ENCODE measurements at regions not wholly inside any gene's neighbourhood (a gene's known extent, or its start where the extent isn't known, plus 50 kb on each side); places are given as distances from the start of the nearest gene placed in this dataset.

DNA sequence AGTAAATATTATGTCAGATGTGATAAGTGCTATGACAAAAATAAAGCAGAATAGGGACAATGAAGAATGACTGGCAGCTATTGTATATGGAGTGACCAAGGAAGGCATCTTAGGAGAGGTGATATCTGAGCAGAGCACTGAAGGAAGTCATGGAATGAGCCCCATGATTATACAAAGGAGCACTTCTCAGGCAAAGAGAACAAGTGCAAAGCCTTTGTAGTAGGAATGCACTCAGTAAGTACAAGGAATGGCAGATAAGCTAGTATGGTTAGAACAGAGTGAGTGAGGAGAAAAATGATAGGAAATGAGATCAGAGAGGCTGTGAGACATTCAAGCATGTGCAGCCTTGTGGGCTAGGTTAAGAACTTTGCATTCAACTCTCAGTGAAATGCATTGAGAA is 214.8 kb downstream of the LURAP1L start:
- Histone ChIP-seq H3K9ac (ENCODE audit: insufficient read depth in 1 of 2, low read length in 2 of 2) (no peak overlapping the region), H3K36me3 (ENCODE audit: control insufficient read depth in 4 of 4, insufficient read depth in 4 of 4, low read length in 4 of 4) (no peaks in the 10 kb centered on the region), H3K9me3 (ENCODE audit: control insufficient read depth in 4 of 4, insufficient read depth in 3 of 4, low read length in 3 of 4) (no peaks in the 10 kb centered on the region), H3K4me3 (no peak overlapping the region), H3K27me3 (ENCODE audit: control insufficient read depth in 3 of 3, insufficient read depth in 3 of 3, low read length in 2 of 3) (no peaks in the 10 kb centered on the region), H3K4me1 (ENCODE audit: control insufficient read depth in 5 of 5, insufficient read depth in 5 of 5, low read length in 5 of 5) (peaks cover 0 to 31% (median 14%) of the 10 kb centered on the region in 5 donors), H3K27ac (ENCODE audit: low read depth in 1 of 2, low read length in 1 of 2) (no peak overlapping the region)
- DNase-seq (no peak), ATAC-seq (ENCODE audit: insufficient read depth, low FRiP score) (no peak)
- TF ChIP-seq, protein P1, sequence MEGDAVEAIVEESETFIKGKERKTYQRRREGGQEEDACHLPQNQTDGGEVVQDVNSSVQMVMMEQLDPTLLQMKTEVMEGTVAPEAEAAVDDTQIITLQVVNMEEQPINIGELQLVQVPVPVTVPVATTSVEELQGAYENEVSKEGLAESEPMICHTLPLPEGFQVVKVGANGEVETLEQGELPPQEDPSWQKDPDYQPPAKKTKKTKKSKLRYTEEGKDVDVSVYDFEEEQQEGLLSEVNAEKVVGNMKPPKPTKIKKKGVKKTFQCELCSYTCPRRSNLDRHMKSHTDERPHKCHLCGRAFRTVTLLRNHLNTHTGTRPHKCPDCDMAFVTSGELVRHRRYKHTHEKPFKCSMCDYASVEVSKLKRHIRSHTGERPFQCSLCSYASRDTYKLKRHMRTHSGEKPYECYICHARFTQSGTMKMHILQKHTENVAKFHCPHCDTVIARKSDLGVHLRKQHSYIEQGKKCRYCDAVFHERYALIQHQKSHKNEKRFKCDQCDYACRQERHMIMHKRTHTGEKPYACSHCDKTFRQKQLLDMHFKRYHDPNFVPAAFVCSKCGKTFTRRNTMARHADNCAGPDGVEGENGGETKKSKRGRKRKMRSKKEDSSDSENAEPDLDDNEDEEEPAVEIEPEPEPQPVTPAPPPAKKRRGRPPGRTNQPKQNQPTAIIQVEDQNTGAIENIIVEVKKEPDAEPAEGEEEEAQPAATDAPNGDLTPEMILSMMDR (IDR thresholded peaks at IDR 0.05; ENCODE audit: control extremely low read depth, extremely low read depth) = no peak

DNA sequence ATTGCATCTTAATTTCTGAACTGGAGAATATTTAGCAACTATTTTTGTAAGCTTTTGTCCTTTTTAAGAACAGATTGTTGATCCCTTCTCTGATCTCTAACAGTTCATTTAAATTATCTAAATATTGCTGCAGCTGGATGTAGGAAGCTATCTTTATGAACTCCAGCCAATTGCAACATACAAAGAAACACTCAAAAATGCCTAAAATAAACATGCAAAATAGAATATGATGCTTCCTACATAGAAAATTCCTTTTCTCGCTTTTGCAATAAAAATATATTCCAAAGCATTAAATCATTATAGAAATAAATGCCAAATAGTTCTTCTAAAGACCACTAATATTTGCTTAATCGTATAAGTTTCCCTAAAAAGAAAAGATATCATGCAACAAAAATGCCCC is 218.6 kb downstream of the LURAP1L start:
- TF ChIP-seq, protein P1 (IDR thresholded peaks at IDR 0.05; ENCODE audit: control extremely low read depth, extremely low read depth) = no peak
- WGBS, 2 donors = 65 to 79% methylated on average over 2 of the region's 2 CpGs
- ATAC-seq (ENCODE audit: insufficient read depth, low FRiP score) = no peak
- H3K4me3 ChIP-seq = no peak overlapping the region
- peaks cover 0 to 29% (median 8%) of the 10 kb centered on the region in 5 donors for H3K4me1 ChIP-seq (ENCODE audit: control insufficient read depth in 5 of 5, insufficient read depth in 5 of 5, low read length in 5 of 5)
- H3K27me3 ChIP-seq (ENCODE audit: control insufficient read depth in 3 of 3, insufficient read depth in 3 of 3, low read length in 2 of 3) = no peaks in the 10 kb centered on the region
- DNase-seq = peak in 2 of 3 donors; percentile 95 to 96
- no peaks in the 10 kb centered on the region for H3K36me3 ChIP-seq (ENCODE audit: control insufficient read depth in 4 of 4, insufficient read depth in 4 of 4, low read length in 4 of 4)
- no peaks in the 10 kb centered on the region for H3K9me3 ChIP-seq (ENCODE audit: control insufficient read depth in 4 of 4, insufficient read depth in 3 of 4, low read length in 3 of 4)
- no peak overlapping the region for H3K9ac ChIP-seq (ENCODE audit: insufficient read depth in 1 of 2, low read length in 2 of 2)
- no peak overlapping the region for H3K27ac ChIP-seq (ENCODE audit: low read depth in 1 of 2, low read length in 1 of 2)

DNA sequence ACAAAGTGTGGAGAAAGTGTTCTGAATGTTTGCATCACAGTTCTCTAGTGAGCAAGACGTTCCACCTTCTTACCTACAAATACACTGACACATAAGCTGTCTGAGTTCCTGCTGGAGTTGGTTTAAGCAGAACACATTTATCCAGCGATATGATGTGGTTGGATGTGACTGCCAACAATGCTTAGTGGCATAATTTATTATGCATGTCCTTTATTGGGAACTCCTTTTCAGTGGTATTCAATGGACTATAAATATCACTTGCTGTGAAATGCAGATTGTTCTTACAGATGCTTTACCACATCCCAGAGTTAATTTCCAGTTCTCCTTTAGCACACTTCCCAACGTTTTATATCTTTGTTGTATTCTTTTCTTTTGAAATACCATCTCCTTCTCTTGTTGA is 222.2 kb downstream of the LURAP1L start:
- DNase-seq (no peak), ATAC-seq (ENCODE audit: insufficient read depth, low FRiP score) (no peak)
- Histone ChIP-seq H3K9me3 (ENCODE audit: control insufficient read depth in 4 of 4, insufficient read depth in 3 of 4, low read length in 3 of 4) (no peaks in the 10 kb centered on the region), H3K36me3 (ENCODE audit: control insufficient read depth in 4 of 4, insufficient read depth in 4 of 4, low read length in 4 of 4) (no peaks in the 10 kb centered on the region), H3K4me3 (no peak overlapping the region), H3K4me1 (ENCODE audit: control insufficient read depth in 5 of 5, insufficient read depth in 5 of 5, low read length in 5 of 5) (peaks cover 0 to 26% (median 6%) of the 10 kb centered on the region in 5 donors), H3K9ac (ENCODE audit: insufficient read depth in 1 of 2, low read length in 2 of 2) (no peak overlapping the region), H3K27me3 (ENCODE audit: control insufficient read depth in 3 of 3, insufficient read depth in 3 of 3, low read length in 2 of 3) (no peaks in the 10 kb centered on the region), H3K27ac (ENCODE audit: low read depth in 1 of 2, low read length in 1 of 2) (no peak overlapping the region)
- TF ChIP-seq, protein P1 (IDR thresholded peaks at IDR 0.05; ENCODE audit: control extremely low read depth, extremely low read depth) = no peak
- 15 to 18% methylated on average over 3 of the region's 3 CpGs for WGBS, 2 donors

GRCh38 chr9:13001989-13002580 is 227.3 kb downstream of the LURAP1L start:
- no peak overlapping the region for H3K27ac ChIP-seq (ENCODE audit: low read depth in 1 of 2, low read length in 1 of 2)
- H3K4me1 ChIP-seq (ENCODE audit: control insufficient read depth in 5 of 5, insufficient read depth in 5 of 5, low read length in 5 of 5) = peaks cover 0 to 8% (median 1%) of the 10 kb centered on the region in 5 donors
- WGBS, 2 donors = 48 to 72% methylated on average over 4 of the region's 4 CpGs
- H3K36me3 ChIP-seq (ENCODE audit: control insufficient read depth in 4 of 4, insufficient read depth in 4 of 4, low read length in 4 of 4) = peaks cover 0 to 5% (median under 1%) of the 10 kb centered on the region in 4 donors
- peak overlapping the region; percentile 28 to 31 for H3K9ac ChIP-seq (ENCODE audit: insufficient read depth in 1 of 2, low read length in 2 of 2)
- H3K4me3 ChIP-seq = no peak overlapping the region
- no peak for DNase-seq
- peaks cover 0 to 6% (median 0%) of the 10 kb centered on the region in 4 donors for H3K9me3 ChIP-seq (ENCODE audit: control insufficient read depth in 4 of 4, insufficient read depth in 3 of 4, low read length in 3 of 4)
- H3K27me3 ChIP-seq (ENCODE audit: control insufficient read depth in 3 of 3, insufficient read depth in 3 of 3, low read length in 2 of 3) = no peaks in the 10 kb centered on the region
- no peak for ATAC-seq (ENCODE audit: insufficient read depth, low FRiP score)
- TF ChIP-seq, protein P1 (IDR thresholded peaks at IDR 0.05; ENCODE audit: control extremely low read depth, extremely low read depth) = no peak

Data from lung (tissue), 11 donors.